ENCODE measurements at regions not wholly inside any gene's neighbourhood (a gene's known extent, or its start where the extent isn't known, plus 50 kb on each side); places are given as distances from the start of the nearest gene placed in this dataset.

GRCh38 chr1:87265786-87266185 is 62.9 kb upstream of the LMO4 start:
- H3K27me3 ChIP-seq (ENCODE audit: control insufficient read depth in 2 of 2, insufficient read depth in 2 of 2, low read length in 2 of 2), result no peaks in the 10 kb centered on the region
- H3K4me2 ChIP-seq (replicated peaks; ENCODE audit: extremely low read depth, low read length, poor library complexity, severe bottlenecking), result no peak overlapping the region
- no peak overlapping the region for H3K9ac ChIP-seq (ENCODE audit: insufficient read depth, low read length, poor library complexity, severe bottlenecking)
- H3K36me3 ChIP-seq (replicated peaks in 1 of 2; ENCODE audit: control insufficient read depth in 1 of 2, insufficient read depth in 2 of 2, low read length in 2 of 2), result no peaks in the 10 kb centered on the region
- no peak overlapping the region for H3K4me3 ChIP-seq (replicated peaks in 1 of 3; ENCODE audit: low read depth in 2 of 3, low read length in 3 of 3)
- H3K4me3 Mint-ChIP-seq, result no peak overlapping the region
- no peaks in the 10 kb centered on the region for H3K79me2 ChIP-seq (ENCODE audit: insufficient read depth, low read length)
- H3K36me3 Mint-ChIP-seq, result no peaks in the 10 kb centered on the region
- H3K27ac ChIP-seq (ENCODE audit: low read depth in 1 of 2, low read length in 2 of 2), result no peak overlapping the region
- intact Hi-C loops (cut with micrococcal nuclease), result no loop called here
- no peaks in the 10 kb centered on the region for H3K4me1 Mint-ChIP-seq
- no peaks in the 10 kb centered on the region for H3K4me1 ChIP-seq (ENCODE audit: control insufficient read depth in 1 of 2, insufficient read depth in 2 of 2, low read length in 2 of 2)
- H3K9me3 ChIP-seq (replicated peaks in 1 of 2; ENCODE audit: control insufficient read depth in 1 of 2, insufficient read depth in 1 of 2, low read length in 2 of 2), result no peaks in the 10 kb centered on the region
- no peaks in the 10 kb centered on the region for H4K20me1 ChIP-seq (ENCODE audit: insufficient read depth, low read length)
- WGBS (ENCODE audit: insufficient coverage), result 100% methylated on average over 3 of the region's 3 CpGs
- H3K27ac Mint-ChIP-seq, result no peak overlapping the region
- no peak for DNase-seq
- H3K9me3 Mint-ChIP-seq, result no peaks in the 10 kb centered on the region
- TF ChIP-seq CTCF (IDR thresholded peaks at IDR 0.05), result no peak
- peaks cover 0 to 3% (median 0%) of the 10 kb centered on the region in 3 donors for H3K27me3 Mint-ChIP-seq (ENCODE audit: low read depth in 3 of 3)
- H2AFZ ChIP-seq (ENCODE audit: insufficient read depth, low read depth, low read length, poor library complexity, severe bottlenecking), result no peak overlapping the region

DNA sequence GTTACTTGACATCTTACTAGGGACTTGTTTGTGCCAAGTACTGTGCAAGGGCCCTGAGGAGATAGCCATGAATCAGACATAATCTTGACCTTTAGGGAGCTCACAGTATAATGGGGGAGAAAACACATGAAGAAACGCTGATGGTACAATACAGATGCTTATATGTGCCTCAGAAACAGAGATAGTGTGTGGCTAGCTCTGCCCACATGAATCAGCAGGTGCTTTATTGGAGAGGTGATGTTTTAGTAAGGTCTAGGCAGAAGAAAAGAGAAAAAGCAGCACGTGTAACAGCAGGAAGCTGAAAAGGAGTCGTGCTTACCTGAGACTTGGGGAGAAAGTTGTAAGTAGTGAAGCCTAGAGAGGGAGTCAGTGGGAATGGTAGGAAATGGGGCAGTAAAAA is 60.6 kb upstream of the LMO4 start:
- Histone ChIP-seq H4K20me1 (ENCODE audit: insufficient read depth, low read length) (no peaks in the 10 kb centered on the region), H3K27me3 (ENCODE audit: control insufficient read depth in 2 of 2, insufficient read depth in 2 of 2, low read length in 2 of 2) (no peaks in the 10 kb centered on the region), H2AFZ (ENCODE audit: insufficient read depth, low read depth, low read length, poor library complexity, severe bottlenecking) (no peak overlapping the region), H3K36me3 (replicated peaks in 1 of 2; ENCODE audit: control insufficient read depth in 1 of 2, insufficient read depth in 2 of 2, low read length in 2 of 2) (no peaks in the 10 kb centered on the region), H3K9me3 (replicated peaks in 1 of 2; ENCODE audit: control insufficient read depth in 1 of 2, insufficient read depth in 1 of 2, low read length in 2 of 2) (no peaks in the 10 kb centered on the region), H3K27ac (ENCODE audit: low read depth in 1 of 2, low read length in 2 of 2) (no peak overlapping the region), H3K4me3 (replicated peaks in 1 of 3; ENCODE audit: low read depth in 2 of 3, low read length in 3 of 3) (no peak overlapping the region), H3K4me2 (replicated peaks; ENCODE audit: extremely low read depth, low read length, poor library complexity, severe bottlenecking) (no peak overlapping the region), H3K4me1 (ENCODE audit: control insufficient read depth in 1 of 2, insufficient read depth in 2 of 2, low read length in 2 of 2) (no peaks in the 10 kb centered on the region), H3K9ac (ENCODE audit: insufficient read depth, low read length, poor library complexity, severe bottlenecking) (no peak overlapping the region), H3K79me2 (ENCODE audit: insufficient read depth, low read length) (no peaks in the 10 kb centered on the region)
- DNase-seq, result no peak
- peaks cover 0 to 3% (median 0%) of the 10 kb centered on the region in 3 donors for H3K27me3 Mint-ChIP-seq (ENCODE audit: low read depth in 3 of 3)
- no peaks in the 10 kb centered on the region for H3K4me1 Mint-ChIP-seq
- no peaks in the 10 kb centered on the region for H3K9me3 Mint-ChIP-seq
- H3K4me3 Mint-ChIP-seq, result no peak overlapping the region
- H3K27ac Mint-ChIP-seq, result no peak overlapping the region
- H3K36me3 Mint-ChIP-seq, result no peaks in the 10 kb centered on the region
- no peak for TF ChIP-seq CTCF (IDR thresholded peaks at IDR 0.05)
- 93% methylated on average over 3 of the region's 3 CpGs for WGBS (ENCODE audit: insufficient coverage)
- intact Hi-C loops (cut with micrococcal nuclease), result no loop called here

Measured in CD14-positive monocyte (primary cell).